Activated B cell treated with CpG ODN at 0.5 μM for 24 hours (primary cell): ENCODE measurements at regions not wholly inside any gene's neighbourhood (a gene's known extent, or its start where the extent isn't known, plus 50 kb on each side); places are given as distances from the start of the nearest gene placed in this dataset.

Source experiments
- ATAC-seq: fragments of 200-7000 bp; cut with Tn5 transposase; one replicate; pipeline ENCODE4 v1.10.0; 2021; ENCODE audit warnings: low read depth, mild to moderate bottlenecking, moderate library complexity
- CTCF ChIA-PET: fragments of 350-600 bp; sonication (Branson Sonifier 250); formaldehyde crosslinking; loops from one replicate; lab custom pipeline; 2021; ENCODE audit warnings: antibody characterized with exemption; lab: Charles Lee
- POLR2A ChIA-PET: fragments of 350-600 bp; sonication (Branson Sonifier 250); formaldehyde crosslinking; loops from one replicate; lab custom pipeline; 2021; ENCODE audit warnings: antibody characterized with exemption; lab: Charles Lee
- DNase-seq: peaks from one replicate; pipeline ENCODE4 v3.0.0; 2022
- H3K27ac Mint-ChIP-seq: one replicate; pipeline ENCODE4 v1.8.0; 2020; ENCODE audit warnings: mixed read lengths
- H3K27me3 Mint-ChIP-seq: one replicate; pipeline ENCODE4 v1.8.0; 2021; ENCODE audit warnings: mixed read lengths
- H3K36me3 Mint-ChIP-seq: one replicate; pipeline ENCODE4 v1.8.0; 2021; ENCODE audit warnings: low read depth, mixed read lengths
- H3K4me1 Mint-ChIP-seq: one replicate; pipeline ENCODE4 v1.8.0; 2021; ENCODE audit warnings: mixed read lengths
- H3K4me3 Mint-ChIP-seq: one replicate; pipeline ENCODE4 v1.8.0; 2020; ENCODE audit warnings: mild to moderate bottlenecking, mixed read lengths
- H3K9me3 Mint-ChIP-seq: one replicate; pipeline ENCODE4 v1.8.0; 2020; ENCODE audit warnings: mixed read lengths
- CTCF ChIP-seq: fragments of 200-600 bp; IDR thresholded peaks from one replicate; pipeline ENCODE4 v1.8.0; 2022; ENCODE audit warnings: antibody characterized with exemption, mild to moderate bottlenecking
- intact Hi-C: fragments of 100-400 bp; cut with micrococcal nuclease; formaldehyde crosslinking; loops from one replicate; pipeline ENCODE4 v1.15.1; 2024

GRCh38 chr9:73714294-73714693 is 562.6 kb downstream of the ANXA1 start:
- ATAC-seq: no peak
- TF ChIP-seq CTCF: no peak
- Mint-ChIP-seq H3K36me3 (no peaks in the 10 kb centered on the region), H3K27ac (no peak overlapping the region), H3K4me3 (no peak overlapping the region), H3K9me3 (no peaks in the 10 kb centered on the region), H3K27me3 (no peaks in the 10 kb centered on the region), H3K4me1 (no peaks in the 10 kb centered on the region)
- intact Hi-C loops: no loop called here
- CTCF ChIA-PET: no interaction called here
- no peak for DNase-seq
- POLR2A ChIA-PET: no interaction called here

- intact Hi-C loops: no loop called here
- DNase-seq: no peak
- H3K36me3 Mint-ChIP-seq: no peaks in the 10 kb centered on the region
- H3K4me1 Mint-ChIP-seq: no peaks in the 10 kb centered on the region
- ChIA-PET POLR2A (no interaction called here), CTCF (no interaction called here)
- no peak overlapping the region for H3K4me3 Mint-ChIP-seq
- ATAC-seq: no peak
- no peaks in the 10 kb centered on the region for H3K9me3 Mint-ChIP-seq
- no peaks in the 10 kb centered on the region for H3K27me3 Mint-ChIP-seq
- TF ChIP-seq CTCF: no peak
- H3K27ac Mint-ChIP-seq: no peak overlapping the region
These were observed 563.9 kb downstream of the ANXA1 start for GRCh38 chr9:73715591-73715990.

- Mint-ChIP-seq H3K4me1 (no peaks in the 10 kb centered on the region), H3K4me3 (no peak overlapping the region), H3K27me3 (no peaks in the 10 kb centered on the region), H3K27ac (no peak overlapping the region), H3K36me3 (no peaks in the 10 kb centered on the region), H3K9me3 (no peaks in the 10 kb centered on the region)
- no peak for TF ChIP-seq CTCF
- CTCF ChIA-PET: no interaction called here
- ATAC-seq (no peak), DNase-seq (no peak)
- intact Hi-C loops: no loop called here
- POLR2A ChIA-PET: no interaction called here
These were observed 568.0 kb downstream of the ANXA1 start for GRCh38 chr9:73719660-73720059.

GRCh38 chr9:73720601-73721000 is 568.9 kb downstream of the ANXA1 start:
- intact Hi-C loops: no loop called here
- POLR2A ChIA-PET: no interaction called here
- ATAC-seq: no peak

GRCh38 chr9:73736270-73736669 is 584.6 kb downstream of the ANXA1 start:
- H3K36me3 Mint-ChIP-seq: no peaks in the 10 kb centered on the region
- intact Hi-C loops: no loop called here
- no peaks in the 10 kb centered on the region for H3K27me3 Mint-ChIP-seq
- CTCF ChIA-PET: no interaction called here
- no peak for TF ChIP-seq CTCF
- POLR2A ChIA-PET: no interaction called here
- H3K27ac Mint-ChIP-seq: no peak overlapping the region
- H3K9me3 Mint-ChIP-seq: peaks cover 5% of the 10 kb centered on the region
- no peaks in the 10 kb centered on the region for H3K4me1 Mint-ChIP-seq
- DNase-seq (no peak), ATAC-seq (no peak)
- no peak overlapping the region for H3K4me3 Mint-ChIP-seq

More at GRCh38 chr9:73720601-73721000, 568.9 kb downstream of the ANXA1 start:
- H3K9me3 Mint-ChIP-seq: no peaks in the 10 kb centered on the region
- no peak overlapping the region for H3K27ac Mint-ChIP-seq
- no peak overlapping the region for H3K4me3 Mint-ChIP-seq
- H3K36me3 Mint-ChIP-seq: no peaks in the 10 kb centered on the region
- no peak for DNase-seq
- CTCF ChIA-PET: no interaction called here
- H3K27me3 Mint-ChIP-seq: no peaks in the 10 kb centered on the region
- H3K4me1 Mint-ChIP-seq: no peaks in the 10 kb centered on the region
- no peak for TF ChIP-seq CTCF
